ENCODE measurements at regions not wholly inside any gene's neighbourhood (a gene's known extent, or its start where the extent isn't known, plus 50 kb on each side); places are given as distances from the start of the nearest gene placed in this dataset.

- DNase-seq: no peak
- Histone ChIP-seq H3K4me1 (replicated peaks in 1 of 2) (no peaks in the 10 kb centered on the region), H3K4me3 (no peak overlapping the region), H3K27me3 (no peaks in the 10 kb centered on the region), H3K27ac (no peak overlapping the region), H3K9me3 (replicated peaks in 1 of 3) (no peaks in the 10 kb centered on the region), H3K36me3 (replicated peaks in 1 of 2) (no peaks in the 10 kb centered on the region)
- TF ChIP-seq POLR2A (IDR thresholded peaks at IDR 0.05): no peak
- intact Hi-C loops (cut with DNase I): no loop called here
- whole genome bisulfite sequencing, 4 donors: 94 to 99% (median 98%) methylated on average over 2 of the region's 2 CpGs
Observed at GRCh38 chr13:72537782-72538181, 189.6 kb downstream of the MZT1 start.

- intact Hi-C loops (cut with DNase I): no loop called here
- Histone ChIP-seq H3K9me3 (replicated peaks in 1 of 3) (no peaks in the 10 kb centered on the region), H3K36me3 (replicated peaks in 1 of 2) (no peaks in the 10 kb centered on the region), H3K4me1 (replicated peaks in 1 of 2) (no peaks in the 10 kb centered on the region), H3K4me3 (no peak overlapping the region), H3K27ac (no peak overlapping the region), H3K27me3 (no peaks in the 10 kb centered on the region)
- no peak for DNase-seq
- WGBS, 4 donors: 62 to 81% (median 65%) methylated on average over 2 of the region's 2 CpGs
- TF ChIP-seq POLR2A (IDR thresholded peaks at IDR 0.05) (no peak), CTCF (IDR thresholded peaks at IDR 0.05) (no peak)
Observed at GRCh38 chr13:72537395-72537780, 190.0 kb downstream of the MZT1 start.

GRCh38 chr13:72536714-72537394, 190.6 kb downstream of the MZT1 start:
- TF ChIP-seq CTCF (IDR thresholded peaks at IDR 0.05) (no peak), POLR2A (IDR thresholded peaks at IDR 0.05) (no peak)
- intact Hi-C loops (cut with DNase I): no loop called here
- Histone ChIP-seq H3K4me1 (replicated peaks in 1 of 2) (no peaks in the 10 kb centered on the region), H3K9me3 (replicated peaks in 1 of 3) (no peaks in the 10 kb centered on the region), H3K36me3 (replicated peaks in 1 of 2) (no peaks in the 10 kb centered on the region), H3K27me3 (no peaks in the 10 kb centered on the region), H3K4me3 (no peak overlapping the region), H3K27ac (no peak overlapping the region)
- no peak for DNase-seq
- WGBS, 4 donors: 60 to 88% (median 76%) methylated on average over 8 to 11 of the region's 11 CpGs

- intact Hi-C loops (cut with DNase I): no loop called here
Observed at GRCh38 chr13:72534951-72535640, 192.3 kb downstream of the MZT1 start.

More at GRCh38 chr13:72534951-72535640, 192.3 kb downstream of the MZT1 start:
- Histone ChIP-seq H3K27me3 (no peaks in the 10 kb centered on the region), H3K27ac (no peak overlapping the region), H3K9me3 (replicated peaks in 1 of 3) (no peaks in the 10 kb centered on the region), H3K4me3 (no peak overlapping the region), H3K36me3 (replicated peaks in 1 of 2) (no peaks in the 10 kb centered on the region), H3K4me1 (replicated peaks in 1 of 2) (no peaks in the 10 kb centered on the region)
- WGBS, 4 donors: 87 to 95% (median 91%) methylated on average over 2 of the region's 2 CpGs
- no peak for DNase-seq
- TF ChIP-seq POLR2A (IDR thresholded peaks at IDR 0.05) (no peak), CTCF (IDR thresholded peaks at IDR 0.05) (no peak)

Measured in adrenal gland (tissue), 9 donors.